IgD-negative memory B cell (primary cell): ENCODE measurements at regions not wholly inside any gene's neighbourhood (a gene's known extent, or its start where the extent isn't known, plus 50 kb on each side); places are given as distances from the start of the nearest gene placed in this dataset.
"Not testable (repeated sequence)": the region's sequence is repeated elsewhere in the genome, so short reads cannot be mapped to it uniquely, and the experiment has no call there.

Source experiments
- H3K27ac Mint-ChIP-seq, 3 donors: one replicate each; pipeline ENCODE4 v1.8.0; 2020 to 2022; ENCODE audit warnings: mild to moderate bottlenecking in 3 of 3, mixed read lengths in 3 of 3, moderate library complexity in 1 of 3
- H3K27me3 Mint-ChIP-seq: one replicate; pipeline ENCODE4 v1.8.0; 2021; ENCODE audit warnings: mixed read lengths
- H3K36me3 Mint-ChIP-seq: one replicate; pipeline ENCODE4 v1.8.0; 2020; ENCODE audit warnings: mild to moderate bottlenecking, mixed read lengths
- H3K4me1 Mint-ChIP-seq, 3 donors: one replicate each; pipeline ENCODE4 v1.8.0; 2020 to 2022; ENCODE audit warnings: mixed read lengths in 3 of 3, mild to moderate bottlenecking in 1 of 3
- H3K4me3 Mint-ChIP-seq, 4 donors: one replicate each; pipeline ENCODE4 v1.8.0; 2020 to 2022; ENCODE audit warnings: mild to moderate bottlenecking in 4 of 4, mixed read lengths in 4 of 4, moderate library complexity in 3 of 4
- H3K9me3 Mint-ChIP-seq, 3 donors: one replicate each; pipeline ENCODE4 v1.8.0; 2020 to 2021; ENCODE audit warnings: mixed read lengths in 3 of 3, mild to moderate bottlenecking in 1 of 3

- no peak overlapping the region for H3K4me3 Mint-ChIP-seq
- H3K4me1 Mint-ChIP-seq, result no peaks in the 10 kb centered on the region
- no peaks in the 10 kb centered on the region for H3K27me3 Mint-ChIP-seq
- no peak overlapping the region for H3K27ac Mint-ChIP-seq
- H3K9me3 Mint-ChIP-seq, result peaks cover 0 to 3% (median 3%) of the 10 kb centered on the region in 3 donors
- H3K36me3 Mint-ChIP-seq, result no peaks in the 10 kb centered on the region
These were observed 79.8 kb upstream of the DIO2 start for GRCh38 chr14:80291101-80291500.

GRCh38 chr14:80286744-80287143 is 75.4 kb upstream of the DIO2 start:
- H3K36me3 Mint-ChIP-seq, H3K27me3 Mint-ChIP-seq, H3K4me3 Mint-ChIP-seq, H3K4me1 Mint-ChIP-seq, H3K27ac Mint-ChIP-seq: not testable (repeated sequence)
- H3K9me3 Mint-ChIP-seq, result peaks cover 0 to 13% (median 4%) of the 10 kb centered on the region in 3 donors

- Mint-ChIP-seq H3K27me3 (no peaks in the 10 kb centered on the region), H3K4me1 (no peaks in the 10 kb centered on the region), H3K36me3 (no peaks in the 10 kb centered on the region), H3K27ac (no peak overlapping the region), H3K9me3 (peaks cover 0 to 3% (median 0%) of the 10 kb centered on the region in 3 donors), H3K4me3 (no peak overlapping the region)
These were observed 67.2 kb upstream of the DIO2 start for GRCh38 chr14:80278293-80279023.

- H3K27me3 Mint-ChIP-seq, result no peaks in the 10 kb centered on the region
- H3K4me1 Mint-ChIP-seq, result no peaks in the 10 kb centered on the region
- no peak overlapping the region for H3K4me3 Mint-ChIP-seq
- no peak overlapping the region for H3K27ac Mint-ChIP-seq
- H3K36me3 Mint-ChIP-seq, result no peaks in the 10 kb centered on the region
- no peaks in the 10 kb centered on the region for H3K9me3 Mint-ChIP-seq
These were observed 64.0 kb upstream of the DIO2 start for GRCh38 chr14:80275208-80275850.

GRCh38 chr14:80274310-80274709 is 63.0 kb upstream of the DIO2 start:
- H3K4me3 Mint-ChIP-seq, H3K27ac Mint-ChIP-seq, H3K9me3 Mint-ChIP-seq, H3K4me1 Mint-ChIP-seq, H3K27me3 Mint-ChIP-seq, H3K36me3 Mint-ChIP-seq: not testable (repeated sequence)

- H3K4me1 Mint-ChIP-seq, result no peaks in the 10 kb centered on the region
- no peak overlapping the region for H3K4me3 Mint-ChIP-seq
- H3K27me3 Mint-ChIP-seq, result no peaks in the 10 kb centered on the region
- no peak overlapping the region for H3K27ac Mint-ChIP-seq
- H3K36me3 Mint-ChIP-seq, result no peaks in the 10 kb centered on the region
- no peaks in the 10 kb centered on the region for H3K9me3 Mint-ChIP-seq
These were observed 60.1 kb upstream of the DIO2 start for GRCh38 chr14:80271389-80271788.

GRCh38 chr14:80269353-80269925 is 58.1 kb upstream of the DIO2 start:
- Mint-ChIP-seq H3K36me3 (no peaks in the 10 kb centered on the region), H3K9me3 (peaks cover 0 to 5% (median 0%) of the 10 kb centered on the region in 3 donors), H3K4me1 (no peaks in the 10 kb centered on the region), H3K27me3 (no peaks in the 10 kb centered on the region), H3K27ac (no peak overlapping the region), H3K4me3 (no peak overlapping the region)

GRCh38 chr14:80266930-80267329 is 55.6 kb upstream of the DIO2 start:
- H3K27me3 Mint-ChIP-seq, result no peaks in the 10 kb centered on the region

GRCh38 chr14:80264702-80265101 is 53.4 kb upstream of the DIO2 start:
- no peaks in the 10 kb centered on the region for H3K27me3 Mint-ChIP-seq
- H3K4me3 Mint-ChIP-seq, result no peak overlapping the region
- peaks cover 0 to 5% (median 0%) of the 10 kb centered on the region in 3 donors for H3K9me3 Mint-ChIP-seq
- no peak overlapping the region for H3K27ac Mint-ChIP-seq
- H3K4me1 Mint-ChIP-seq, result no peaks in the 10 kb centered on the region
- no peaks in the 10 kb centered on the region for H3K36me3 Mint-ChIP-seq

More at GRCh38 chr14:80266930-80267329, 55.6 kb upstream of the DIO2 start:
- no peak overlapping the region for H3K27ac Mint-ChIP-seq
- no peaks in the 10 kb centered on the region for H3K36me3 Mint-ChIP-seq
- peaks cover 0 to 5% (median 0%) of the 10 kb centered on the region in 3 donors for H3K9me3 Mint-ChIP-seq
- H3K4me1 Mint-ChIP-seq, result no peaks in the 10 kb centered on the region
- H3K4me3 Mint-ChIP-seq, result no peak overlapping the region
